ENCODE measurements at regions not wholly inside any gene's neighbourhood (a gene's known extent, or its start where the extent isn't known, plus 50 kb on each side); places are given as distances from the start of the nearest gene placed in this dataset.
"Not testable (repeated sequence)": the region's sequence is repeated elsewhere in the genome, so short reads cannot be mapped to it uniquely, and the experiment has no call there.

DNA sequence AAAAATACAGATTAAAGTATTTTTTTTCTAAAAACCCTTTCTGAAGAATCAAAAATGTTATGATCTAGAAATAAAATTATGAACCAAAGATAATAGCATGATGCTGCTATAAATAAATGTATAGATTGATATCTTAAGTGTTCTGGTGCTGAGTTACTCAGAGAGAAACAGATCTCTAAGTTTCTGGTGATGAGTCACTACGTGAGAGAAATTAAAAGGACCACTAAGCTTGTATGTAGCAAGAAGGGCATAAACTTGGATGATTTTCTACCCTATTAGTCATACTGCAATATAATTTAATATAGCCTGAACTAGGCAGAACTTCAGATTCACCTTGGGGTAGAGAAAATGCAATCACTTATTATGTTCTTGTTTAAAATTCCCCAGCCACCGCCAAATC is 514.8 kb downstream of the AMY1C start:
- no peak overlapping the region for H3K27ac ChIP-seq (replicated peaks)

DNA sequence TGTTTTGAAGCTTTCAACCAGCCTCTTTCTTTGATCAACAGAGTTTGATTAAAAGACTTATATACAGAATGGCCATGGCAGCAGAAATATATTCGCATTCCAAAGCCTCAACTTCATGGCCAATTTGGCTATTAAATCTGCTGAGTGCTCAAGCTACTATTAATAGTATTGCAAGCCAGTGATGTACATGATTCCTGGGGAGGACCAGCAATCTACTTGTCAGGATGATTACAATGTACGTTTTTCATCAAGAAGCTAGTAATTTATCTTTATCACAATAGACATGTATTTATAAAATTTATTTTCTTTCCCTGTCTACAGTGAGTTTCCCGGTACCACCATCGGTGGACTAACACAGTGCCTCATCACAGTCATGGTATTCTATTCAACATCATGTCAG is 515.5 kb downstream of the AMY1C start:
- Histone ChIP-seq H3K4me3 (no peak overlapping the region), H3K27ac (replicated peaks) (no peak overlapping the region), H3K4me1 (no peaks in the 10 kb centered on the region), H3K9me3 (replicated peaks) (peaks cover 10% of the 10 kb centered on the region), H3K27me3 (ENCODE audit: low read depth) (no peaks in the 10 kb centered on the region), H3K36me3 (no peaks in the 10 kb centered on the region)
- TF ChIP-seq, protein P1, sequence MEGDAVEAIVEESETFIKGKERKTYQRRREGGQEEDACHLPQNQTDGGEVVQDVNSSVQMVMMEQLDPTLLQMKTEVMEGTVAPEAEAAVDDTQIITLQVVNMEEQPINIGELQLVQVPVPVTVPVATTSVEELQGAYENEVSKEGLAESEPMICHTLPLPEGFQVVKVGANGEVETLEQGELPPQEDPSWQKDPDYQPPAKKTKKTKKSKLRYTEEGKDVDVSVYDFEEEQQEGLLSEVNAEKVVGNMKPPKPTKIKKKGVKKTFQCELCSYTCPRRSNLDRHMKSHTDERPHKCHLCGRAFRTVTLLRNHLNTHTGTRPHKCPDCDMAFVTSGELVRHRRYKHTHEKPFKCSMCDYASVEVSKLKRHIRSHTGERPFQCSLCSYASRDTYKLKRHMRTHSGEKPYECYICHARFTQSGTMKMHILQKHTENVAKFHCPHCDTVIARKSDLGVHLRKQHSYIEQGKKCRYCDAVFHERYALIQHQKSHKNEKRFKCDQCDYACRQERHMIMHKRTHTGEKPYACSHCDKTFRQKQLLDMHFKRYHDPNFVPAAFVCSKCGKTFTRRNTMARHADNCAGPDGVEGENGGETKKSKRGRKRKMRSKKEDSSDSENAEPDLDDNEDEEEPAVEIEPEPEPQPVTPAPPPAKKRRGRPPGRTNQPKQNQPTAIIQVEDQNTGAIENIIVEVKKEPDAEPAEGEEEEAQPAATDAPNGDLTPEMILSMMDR (IDR thresholded peaks at IDR 0.05; ENCODE audit: borderline replicate concordance): no peak
- no peak for DNase-seq
- intact Hi-C loops (cut with micrococcal nuclease): no loop called here

More for the DNA sequence above, 514.8 kb downstream of the AMY1C start:
- Histone ChIP-seq H3K4me1 (no peaks in the 10 kb centered on the region), H3K4me3 (no peak overlapping the region), H3K36me3 (no peaks in the 10 kb centered on the region), H3K9me3 (replicated peaks) (peaks cover 5% of the 10 kb centered on the region), H3K27me3 (ENCODE audit: low read depth) (no peaks in the 10 kb centered on the region)
- no peak for DNase-seq
- intact Hi-C loops (cut with micrococcal nuclease): no loop called here
- TF ChIP-seq, protein P1 (IDR thresholded peaks at IDR 0.05; ENCODE audit: borderline replicate concordance): no peak

DNA sequence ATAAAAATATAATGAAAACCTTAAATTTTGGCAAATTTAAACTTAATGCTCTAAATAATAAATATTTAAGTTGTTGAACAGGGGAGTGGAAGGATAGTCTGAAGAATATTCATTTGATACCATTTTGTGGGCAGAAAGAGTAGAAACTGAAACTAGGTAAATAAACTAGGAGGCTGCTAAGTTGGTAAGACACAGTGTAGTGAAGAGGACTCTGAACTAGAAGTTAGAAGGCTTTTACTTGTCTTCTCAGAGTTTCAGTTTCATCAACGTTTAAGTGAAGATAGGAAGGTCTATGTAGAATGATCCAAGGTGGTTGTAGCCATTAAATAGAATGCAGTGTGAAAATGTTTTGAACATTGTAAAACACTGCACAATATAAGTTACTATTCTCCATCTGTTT is 516.9 kb downstream of the AMY1C start:
- Histone ChIP-seq H3K9me3 (replicated peaks) (peaks cover 10% of the 10 kb centered on the region), H3K27me3 (ENCODE audit: low read depth) (no peaks in the 10 kb centered on the region), H3K36me3 (no peaks in the 10 kb centered on the region), H3K4me3 (no peak overlapping the region), H3K4me1 (no peaks in the 10 kb centered on the region), H3K27ac (replicated peaks) (no peak overlapping the region)
- intact Hi-C loops (cut with micrococcal nuclease): no loop called here
- no peak for DNase-seq
- TF ChIP-seq, protein P1 (IDR thresholded peaks at IDR 0.05; ENCODE audit: borderline replicate concordance): no peak

DNA sequence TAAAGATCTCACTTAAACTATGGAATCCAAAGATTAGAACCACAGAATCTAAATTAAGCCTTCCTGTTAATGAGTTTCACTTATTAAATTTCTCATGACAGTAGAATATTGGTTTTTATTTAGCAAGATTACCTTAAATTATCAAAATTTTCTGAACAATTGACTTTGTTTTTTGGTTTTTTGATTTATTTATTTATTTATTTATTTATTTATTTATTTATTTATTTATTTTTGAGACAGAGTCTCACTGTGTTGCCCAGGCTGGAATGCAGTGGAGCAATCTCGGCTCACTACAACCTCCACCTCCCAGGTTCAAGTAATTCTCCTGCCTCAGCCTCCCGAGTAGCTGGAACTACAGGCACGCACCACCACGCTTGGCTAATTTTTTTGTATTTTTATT is 538.6 kb downstream of the AMY1C start:
- H3K4me3 ChIP-seq; H3K9me3 ChIP-seq (replicated peaks); DNase-seq; intact Hi-C loops (cut with micrococcal nuclease); H3K27me3 ChIP-seq (ENCODE audit: low read depth); H3K4me1 ChIP-seq; H3K36me3 ChIP-seq; H3K27ac ChIP-seq (replicated peaks): not testable (repeated sequence)

DNA sequence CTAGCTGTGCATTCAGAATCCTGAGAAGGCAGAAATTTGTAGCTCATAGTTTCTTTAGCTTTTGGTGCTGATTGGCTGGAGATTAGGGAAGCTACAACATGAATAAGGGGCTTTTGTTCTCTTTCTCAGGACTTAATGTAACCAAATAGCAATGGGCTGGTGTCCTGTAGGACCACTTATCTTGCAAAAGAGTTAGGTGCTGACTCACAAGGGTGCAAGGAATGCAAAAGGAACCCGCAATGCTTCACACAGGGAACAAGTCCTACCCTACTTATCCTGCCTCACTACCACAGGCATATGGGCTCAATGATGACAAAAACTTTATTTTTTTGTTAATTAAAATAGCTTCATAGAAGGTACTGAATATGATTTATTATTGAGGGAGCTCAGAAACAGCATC is 541.5 kb downstream of the AMY1C start:
- Histone ChIP-seq H3K9me3 (replicated peaks) (peaks cover 3% of the 10 kb centered on the region), H3K4me3 (no peak overlapping the region), H3K4me1 (no peaks in the 10 kb centered on the region), H3K27ac (replicated peaks) (no peak overlapping the region), H3K36me3 (no peaks in the 10 kb centered on the region), H3K27me3 (ENCODE audit: low read depth) (no peaks in the 10 kb centered on the region)
- no peak for DNase-seq
- TF ChIP-seq, protein P1 (IDR thresholded peaks at IDR 0.05; ENCODE audit: borderline replicate concordance): no peak
- intact Hi-C loops (cut with micrococcal nuclease): no loop called here

DNA sequence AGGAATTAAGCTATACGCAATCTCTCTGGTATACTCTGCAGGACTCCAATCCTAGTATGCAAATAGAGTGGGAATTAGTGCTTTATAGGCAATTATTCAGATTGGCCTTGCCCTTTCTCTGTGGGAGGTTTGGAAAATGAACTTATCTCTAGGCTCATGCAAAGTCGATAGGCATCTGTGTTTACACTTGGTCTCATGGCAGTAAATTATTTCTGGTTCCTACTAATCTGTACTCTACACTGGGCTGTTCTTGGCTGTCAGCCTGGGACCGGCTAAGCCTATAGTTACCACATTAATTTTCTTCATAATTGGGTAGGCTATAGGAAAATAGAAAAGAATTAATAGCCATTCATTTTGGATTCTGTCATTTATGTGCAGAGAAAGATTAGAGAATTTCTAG is 544.6 kb downstream of the AMY1C start:
- intact Hi-C loops (cut with micrococcal nuclease): no loop called here
- Histone ChIP-seq H3K27ac (replicated peaks) (no peak overlapping the region), H3K4me1 (no peaks in the 10 kb centered on the region), H3K4me3 (no peak overlapping the region), H3K27me3 (ENCODE audit: low read depth) (no peaks in the 10 kb centered on the region), H3K9me3 (replicated peaks) (peaks cover 9% of the 10 kb centered on the region), H3K36me3 (no peaks in the 10 kb centered on the region)
- TF ChIP-seq, protein P1 (IDR thresholded peaks at IDR 0.05; ENCODE audit: borderline replicate concordance): no peak
- DNase-seq: no peak

Data from left ventricle myocardium inferior (tissue), 1 donor.